Lower lobe of right lung (tissue), 2 donors: ENCODE measurements at regions not wholly inside any gene's neighbourhood (a gene's known extent, or its start where the extent isn't known, plus 50 kb on each side); places are given as distances from the start of the nearest gene placed in this dataset.
"Not testable (repeated sequence)": the region's sequence is repeated elsewhere in the genome, so short reads cannot be mapped to it uniquely, and the experiment has no call there.

ENCODE experiments used
- ATAC-seq, 2 donors: fragments of 200-7000 bp; cut with Tn5 transposase; one replicate each; pipeline ENCODE4 v1.9.1; 2020 to 2022; ENCODE audit warnings: mild to moderate bottlenecking in 2 of 2, moderate library complexity in 2 of 2
- DNase-seq: peaks from one replicate; pipeline ENCODE4 v3.0.0-alpha.2; 2020
- H3K27ac ChIP-seq: fragments of 200-600 bp; one replicate; pipeline ENCODE4 v1.8.0; 2022
- H3K27me3 ChIP-seq: fragments of 200-600 bp; one replicate; pipeline ENCODE4 v1.8.0; 2022; ENCODE audit warnings: low read depth
- H3K36me3 ChIP-seq: fragments of 200-600 bp; one replicate; pipeline ENCODE4 v1.8.0; 2022; ENCODE audit warnings: mild to moderate bottlenecking
- H3K4me1 ChIP-seq: fragments of 200-600 bp; one replicate; pipeline ENCODE4 v1.8.0; 2022
- H3K4me3 ChIP-seq: fragments of 200-600 bp; one replicate; pipeline ENCODE4 v1.8.0; 2022; ENCODE audit warnings: mild to moderate bottlenecking
- H3K9me3 ChIP-seq: fragments of 200-600 bp; one replicate; pipeline ENCODE4 v1.8.0; 2022
- CTCF ChIP-seq: fragments of 200-600 bp; IDR thresholded peaks from one replicate; pipeline ENCODE4 v1.8.0; 2022; ENCODE audit warnings: antibody characterized with exemption, mild to moderate bottlenecking
- intact Hi-C: fragments of 100-400 bp; cut with DNase I; formaldehyde crosslinking; loops from one replicate; pipeline ENCODE4 v1.11.0; 2022
- donor health status: DM: no; HTN: yes; CAD: no; lungs with severe emphysema.

- Histone ChIP-seq H3K4me1 (no peaks in the 10 kb centered on the region), H3K4me3 (no peak overlapping the region), H3K27me3 (no peaks in the 10 kb centered on the region), H3K27ac (no peak overlapping the region), H3K9me3 (no peaks in the 10 kb centered on the region), H3K36me3 (no peaks in the 10 kb centered on the region)
- no peak for TF ChIP-seq CTCF
- intact Hi-C loops: no loop called here
- ATAC-seq: no peak
- no peak for DNase-seq
These were observed 140.8 kb upstream of the NBPF11 start for GRCh38 chr1:148292915-148293314.

GRCh38 chr1:148290881-148291280 lies 138.8 kb upstream of the NBPF11 start:
- DNase-seq: no peak
- Histone ChIP-seq H3K27ac (no peak overlapping the region), H3K36me3 (no peaks in the 10 kb centered on the region), H3K4me3 (no peak overlapping the region), H3K9me3 (no peaks in the 10 kb centered on the region), H3K4me1 (no peaks in the 10 kb centered on the region), H3K27me3 (no peaks in the 10 kb centered on the region)
- intact Hi-C loops: no loop called here
- ATAC-seq: no peak
- TF ChIP-seq CTCF: no peak

GRCh38 chr1:148289647-148290046 lies 137.6 kb upstream of the NBPF11 start:
- no peak for TF ChIP-seq CTCF
- Histone ChIP-seq H3K27ac (no peak overlapping the region), H3K4me1 (no peaks in the 10 kb centered on the region), H3K4me3 (no peak overlapping the region), H3K36me3 (no peaks in the 10 kb centered on the region), H3K9me3 (no peaks in the 10 kb centered on the region), H3K27me3 (no peaks in the 10 kb centered on the region)
- intact Hi-C loops: no loop called here
- DNase-seq (no peak), ATAC-seq (no peak)

GRCh38 chr1:148285946-148286345 lies 133.9 kb upstream of the NBPF11 start:
- H3K36me3 ChIP-seq, ATAC-seq, H3K27ac ChIP-seq, DNase-seq, intact Hi-C loops, H3K9me3 ChIP-seq, H3K4me3 ChIP-seq, H3K4me1 ChIP-seq, H3K27me3 ChIP-seq: not testable (repeated sequence)

- intact Hi-C loops, DNase-seq, H3K4me1 ChIP-seq, H3K27me3 ChIP-seq, H3K27ac ChIP-seq, H3K36me3 ChIP-seq, H3K9me3 ChIP-seq: not testable (repeated sequence)
- peak overlapping the region; percentile 36 for H3K4me3 ChIP-seq
- peak; percentile 89 to 92 for ATAC-seq
These were observed 128.9 kb upstream of the NBPF11 start for GRCh38 chr1:148280831-148281572.

GRCh38 chr1:148279002-148279542 lies 127.0 kb upstream of the NBPF11 start:
- H3K27ac ChIP-seq, intact Hi-C loops, H3K4me1 ChIP-seq, H3K9me3 ChIP-seq, H3K27me3 ChIP-seq, H3K36me3 ChIP-seq, ATAC-seq, DNase-seq, H3K4me3 ChIP-seq: not testable (repeated sequence)

GRCh38 chr1:148277865-148278279 lies 125.8 kb upstream of the NBPF11 start:
- H3K4me1 ChIP-seq, H3K9me3 ChIP-seq, H3K4me3 ChIP-seq, intact Hi-C loops, H3K27me3 ChIP-seq, H3K27ac ChIP-seq, DNase-seq, ATAC-seq, H3K36me3 ChIP-seq: not testable (repeated sequence)

- H3K27me3 ChIP-seq: peaks cover 12% of the 10 kb centered on the region
- H3K4me3 ChIP-seq, H3K4me1 ChIP-seq, H3K9me3 ChIP-seq, H3K27ac ChIP-seq, intact Hi-C loops, DNase-seq, H3K36me3 ChIP-seq, ATAC-seq: not testable (repeated sequence)
These were observed 115.0 kb upstream of the NBPF11 start for GRCh38 chr1:148267066-148267465.
